ENCODE measurements at regions not wholly inside any gene's neighbourhood (a gene's known extent, or its start where the extent isn't known, plus 50 kb on each side); places are given as distances from the start of the nearest gene placed in this dataset.

DNA sequence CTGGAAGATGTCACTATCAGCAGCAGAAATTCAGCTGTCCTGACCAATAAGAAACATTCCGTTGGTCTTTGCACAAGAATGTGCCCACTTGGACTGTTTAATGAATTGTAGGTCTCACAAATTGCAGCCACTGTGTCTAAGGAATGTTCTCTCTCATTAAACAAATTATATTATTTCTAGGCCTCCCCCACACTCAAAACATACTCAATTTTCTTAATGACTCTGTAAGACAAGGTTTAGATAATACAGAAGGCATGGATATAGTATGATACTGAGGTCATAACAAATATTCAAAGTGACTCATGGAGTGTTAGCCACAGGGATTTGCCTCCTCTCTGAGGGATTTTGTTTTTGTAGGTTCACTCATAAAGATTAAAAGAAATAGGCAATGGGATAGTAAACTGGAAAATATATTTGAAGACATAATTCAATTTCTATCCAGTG lies 197.5 kb downstream of the PTN start:
- ChIA-PET CTCF (no interaction called here), POLR2A (ENCODE audit: low non-redundant PET) (no interaction called here)
- TF ChIP-seq CTCF (conservative IDR thresholded peaks at IDR 0.05; ENCODE audit: low read depth), result no peak
- no peak overlapping the region for H3K27ac ChIP-seq
- no peak for DNase-seq (ENCODE audit: low spot score)

DNA sequence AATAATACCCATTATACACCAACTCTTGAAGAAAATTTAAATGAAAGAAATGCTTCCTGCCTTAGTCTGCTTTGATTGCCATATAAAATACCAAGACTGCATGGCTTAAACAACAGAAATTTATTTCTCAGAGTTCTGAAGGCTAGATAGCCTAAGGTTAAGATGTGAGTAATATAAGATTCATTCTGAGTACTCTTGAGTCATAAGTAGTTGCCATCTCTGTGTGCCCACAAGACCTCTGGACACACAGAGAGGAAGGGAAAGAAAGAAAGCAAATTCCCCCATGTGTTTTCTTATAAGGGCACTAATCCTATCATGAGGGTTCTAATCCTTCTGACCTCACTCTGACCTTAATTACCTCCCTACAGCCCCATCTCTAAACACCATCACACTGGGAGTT lies 201.2 kb downstream of the PTN start:
- ChIA-PET POLR2A (ENCODE audit: low non-redundant PET) (no interaction called here), CTCF (no interaction called here)
- TF ChIP-seq CTCF (conservative IDR thresholded peaks at IDR 0.05; ENCODE audit: low read depth), result no peak
- no peak for DNase-seq (ENCODE audit: low spot score)
- H3K27ac ChIP-seq, result no peak overlapping the region

GRCh38 chr7:137135654-137136350 lies 207.7 kb downstream of the PTN start:
- no peak for TF ChIP-seq CTCF (conservative IDR thresholded peaks at IDR 0.05; ENCODE audit: low read depth)
- H3K27ac ChIP-seq, result no peak overlapping the region
- CTCF ChIA-PET, result no interaction called here
- POLR2A ChIA-PET (ENCODE audit: low non-redundant PET), result no interaction called here
- DNase-seq (ENCODE audit: low spot score), result no peak

GRCh38 chr7:137130751-137131158 lies 212.8 kb downstream of the PTN start:
- DNase-seq (ENCODE audit: low spot score), result peak; percentile 32
- no peak overlapping the region for H3K27ac ChIP-seq
- CTCF ChIA-PET, result no interaction called here
- no peak for TF ChIP-seq CTCF (conservative IDR thresholded peaks at IDR 0.05; ENCODE audit: low read depth)
- POLR2A ChIA-PET (ENCODE audit: low non-redundant PET), result no interaction called here

DNA sequence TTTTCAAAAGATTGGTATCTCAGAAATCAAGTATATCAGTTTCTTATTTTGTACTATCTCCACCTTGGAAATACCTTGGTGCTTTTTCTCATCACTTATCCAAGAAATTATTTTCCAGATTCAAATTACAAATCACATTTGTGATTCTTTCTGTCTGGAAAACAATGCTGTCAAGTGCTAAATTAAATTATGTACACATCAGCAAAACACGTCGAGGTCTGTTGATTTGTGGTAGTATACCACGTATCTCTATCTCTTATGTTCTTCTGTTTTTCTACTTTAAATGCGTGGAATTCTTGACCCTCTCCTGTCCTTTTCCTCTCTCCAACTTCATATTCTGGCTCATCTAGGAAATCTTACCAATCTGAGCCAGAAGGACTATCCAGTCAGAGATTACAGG lies 214.5 kb downstream of the PTN start:
- POLR2A ChIA-PET (ENCODE audit: low non-redundant PET), result no interaction called here
- H3K27ac ChIP-seq, result no peak overlapping the region
- CTCF ChIA-PET, result no interaction called here
- no peak for TF ChIP-seq CTCF (conservative IDR thresholded peaks at IDR 0.05; ENCODE audit: low read depth)
- no peak for DNase-seq (ENCODE audit: low spot score)

DNA sequence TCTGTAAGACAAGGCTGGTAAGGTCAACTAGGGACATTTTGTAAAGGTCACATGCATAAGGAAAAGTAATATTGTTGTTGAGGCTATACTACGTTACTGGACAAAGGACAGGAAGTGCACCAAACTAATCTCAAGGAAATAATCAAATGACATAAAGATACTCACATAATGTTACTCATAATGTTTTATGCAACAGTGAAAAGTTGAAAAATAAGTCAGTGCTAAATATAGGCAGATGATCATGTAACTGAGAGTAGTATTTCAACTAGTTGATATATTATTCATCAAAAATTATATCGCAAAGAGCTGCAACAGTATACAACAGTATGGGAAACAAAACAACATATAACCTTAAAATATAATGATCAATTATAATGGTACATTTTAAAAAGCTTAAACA lies 215.7 kb downstream of the PTN start:
- DNase-seq (ENCODE audit: low spot score), result no peak
- POLR2A ChIA-PET (ENCODE audit: low non-redundant PET), result no interaction called here
- CTCF ChIA-PET, result no interaction called here
- H3K27ac ChIP-seq, result no peak overlapping the region
- TF ChIP-seq CTCF (conservative IDR thresholded peaks at IDR 0.05; ENCODE audit: low read depth), result no peak
